Prostate gland (tissue), 2 donors: ENCODE measurements at regions not wholly inside any gene's neighbourhood (a gene's known extent, or its start where the extent isn't known, plus 50 kb on each side); places are given as distances from the start of the nearest gene placed in this dataset.

Experiments
- CTCF ChIP-seq, 4 experiments: fragments of 200-600 bp in 2 of 4; fragments of 450-650 bp in 2 of 4; sonication (generic) in 2 of 4; IDR thresholded peaks; 1 replicate in 3 of 4; 2 replicates in 1 of 4; pipeline ENCODE4 v1.5.1; 2016 to 2019; ENCODE audit warnings: antibody characterized with exemption in 4 of 4, mild to moderate bottlenecking in 2 of 4, moderate library complexity in 2 of 4
- POLR2A ChIP-seq: fragments of 450-650 bp; IDR thresholded peaks from one replicate; pipeline ENCODE4 v1.6.1; 2016; ENCODE audit warnings: antibody characterized with exemption, mild to moderate bottlenecking

- TF ChIP-seq POLR2A (no peak), CTCF (IDR thresholded peaks at IDR 0.05) (no peak)
These were observed 130.3 kb upstream of the NUDT7 start for GRCh38 chr16:77592021-77592420.
